NCI-H69 (cell line): ENCODE measurements at regions not wholly inside any gene's neighbourhood (a gene's known extent, or its start where the extent isn't known, plus 50 kb on each side); places are given as distances from the start of the nearest gene placed in this dataset.

Source experiments
- DNase-seq: peaks from one replicate; lab custom pipeline; 2025; lab: John Stamatoyannopoulos, UW

DNA sequence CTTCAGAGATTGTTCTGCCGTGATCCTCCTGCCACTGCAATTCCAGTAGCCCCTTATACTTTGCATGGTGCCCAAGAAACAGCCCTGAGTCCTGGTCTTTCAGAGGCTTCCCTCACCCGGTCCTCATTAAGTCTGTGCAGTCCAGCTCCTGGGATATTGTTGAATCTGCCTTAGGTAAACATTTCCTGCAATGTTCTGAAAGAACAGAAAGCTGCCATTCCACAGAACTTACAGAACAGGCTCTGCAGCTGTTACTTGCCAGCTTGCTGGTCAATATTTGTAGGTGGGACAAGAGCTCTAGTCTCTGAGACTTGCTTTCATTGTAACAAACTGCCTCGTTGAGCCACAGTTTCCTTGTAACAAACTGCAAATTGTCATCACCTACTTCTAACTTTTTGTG is 115.0 kb upstream of the KIF5B start:
- DNase-seq = no peak

DNA sequence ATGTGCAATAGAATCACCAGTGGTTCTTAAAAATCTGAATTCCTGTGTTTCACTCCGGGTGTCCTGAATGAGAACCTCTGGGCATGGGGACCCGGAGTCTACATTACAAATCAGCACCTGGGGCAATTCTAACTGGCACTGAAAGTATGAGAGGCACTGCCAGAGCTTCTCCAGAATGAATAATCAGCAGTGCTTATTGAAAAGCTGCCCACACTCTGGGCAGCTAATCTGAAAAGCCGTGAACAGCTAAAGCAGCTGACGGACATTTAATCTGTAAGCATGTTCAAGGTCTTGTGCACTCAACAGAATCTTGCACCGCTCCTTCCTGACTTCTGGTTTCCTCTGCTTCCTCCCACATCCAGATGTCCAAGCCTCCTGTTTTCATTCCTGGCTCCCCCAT is 113.3 kb upstream of the KIF5B start:
- no peak for DNase-seq

DNA sequence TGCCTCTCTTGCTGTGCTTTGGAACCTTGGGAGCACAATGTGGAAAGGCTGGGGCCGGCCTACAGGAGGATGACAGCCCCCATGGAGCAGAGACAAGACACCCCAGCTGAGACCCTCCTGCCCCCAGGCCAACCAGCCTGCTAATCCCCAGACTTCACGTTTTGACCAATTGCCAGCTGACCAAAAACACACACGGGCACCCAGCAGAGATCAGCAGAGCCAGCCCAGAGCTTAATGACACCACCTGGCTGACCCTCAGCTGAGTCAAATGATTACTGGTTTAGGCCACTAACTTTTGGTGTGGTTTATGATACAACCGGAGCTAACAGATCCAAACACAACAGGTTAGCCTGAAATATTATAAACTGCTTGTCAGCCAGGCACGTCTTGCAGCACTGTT is 111.2 kb upstream of the KIF5B start:
- no peak for DNase-seq

DNA sequence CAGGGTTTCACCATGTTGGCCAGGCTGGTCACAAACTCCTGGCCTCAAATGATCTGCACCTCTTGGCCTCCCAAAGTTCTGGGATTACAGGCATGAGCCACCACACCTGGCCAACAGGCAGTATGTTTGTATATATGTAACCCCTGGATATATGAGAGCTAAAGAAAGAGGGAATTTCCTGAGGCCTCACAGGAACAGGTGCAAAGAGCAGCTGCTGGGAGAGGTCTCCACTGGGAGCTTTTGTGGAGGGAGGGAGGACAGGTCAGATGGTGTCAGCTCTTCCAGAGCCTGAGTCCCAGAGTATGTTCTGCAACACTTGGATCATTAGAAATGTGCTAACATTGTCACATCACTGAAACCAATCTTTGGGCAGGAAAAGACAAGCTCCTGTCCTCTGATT is 110.1 kb upstream of the KIF5B start:
- DNase-seq = no peak

DNA sequence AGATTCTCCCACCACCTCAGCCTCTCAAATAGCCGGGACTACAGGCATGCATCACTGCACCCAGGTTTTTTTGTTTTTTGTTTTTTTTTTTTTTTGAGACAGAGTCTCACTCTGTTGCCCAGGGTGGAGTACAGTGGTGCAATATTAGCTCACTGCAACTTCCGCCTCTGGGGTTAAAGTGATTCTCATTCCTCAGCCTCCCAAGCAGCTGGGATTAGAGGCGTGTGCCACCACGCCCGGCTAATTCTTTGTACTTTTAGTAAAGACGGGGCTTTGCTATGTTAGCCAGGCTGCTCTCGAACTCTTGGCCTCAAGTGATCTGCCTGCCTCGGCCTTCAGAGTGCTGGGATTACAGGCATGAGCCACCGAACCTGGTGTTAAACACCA is 107.5 kb upstream of the KIF5B start:
- no peak for DNase-seq

DNA sequence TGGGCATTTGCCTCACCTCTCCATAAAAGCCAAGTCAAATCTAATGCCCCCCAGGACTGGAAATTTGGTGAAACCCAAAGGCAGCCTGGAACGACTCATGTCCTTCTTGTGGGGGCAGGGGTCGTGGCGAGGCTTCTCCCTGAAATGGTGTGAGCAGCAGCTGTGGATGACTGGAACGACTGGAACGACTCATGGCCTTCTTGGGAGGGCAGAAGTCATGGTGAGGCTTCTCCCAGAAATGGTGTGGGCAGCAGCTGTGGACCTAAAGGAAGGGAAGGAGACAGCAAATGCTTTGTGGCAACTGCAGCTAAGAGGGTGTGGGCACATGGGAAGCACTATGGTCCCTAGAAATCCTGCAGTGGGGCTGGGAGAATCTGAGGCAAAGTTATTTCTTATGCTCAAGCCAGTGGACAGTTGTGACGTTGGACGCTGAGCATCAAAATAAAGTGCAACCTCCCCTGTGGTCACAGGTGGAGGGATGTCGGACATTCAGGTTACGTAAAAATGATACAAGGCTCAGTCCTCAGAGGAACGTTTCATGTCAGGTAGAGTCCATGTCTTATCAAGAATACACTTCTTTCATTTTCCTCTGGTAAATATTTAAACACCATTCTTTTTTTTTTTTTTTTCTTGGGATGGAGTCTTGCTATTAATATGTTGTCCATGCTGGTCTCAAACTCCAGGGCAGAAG is 107.0 kb upstream of the KIF5B start:
- DNase-seq = no peak

DNA sequence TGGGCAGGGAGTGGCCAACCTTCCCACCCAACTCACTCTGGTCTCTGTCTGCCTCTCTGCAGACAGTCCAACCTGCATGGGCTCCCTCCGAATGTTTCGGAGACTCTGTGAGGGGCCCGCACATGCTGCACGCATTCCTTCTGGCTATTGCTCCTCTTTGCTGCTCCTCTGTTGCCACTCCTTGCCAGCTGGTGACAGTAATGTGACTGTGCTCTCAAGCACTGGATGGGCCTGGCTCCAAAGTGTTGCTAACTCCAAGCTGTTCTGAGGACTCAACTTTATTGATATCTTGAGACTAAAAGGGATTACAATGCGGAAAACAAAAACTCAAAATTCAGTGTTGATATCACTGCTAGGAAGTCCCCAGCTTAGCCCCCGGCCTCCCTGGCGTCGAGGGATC is 105.4 kb upstream of the KIF5B start:
- no peak for DNase-seq

DNA sequence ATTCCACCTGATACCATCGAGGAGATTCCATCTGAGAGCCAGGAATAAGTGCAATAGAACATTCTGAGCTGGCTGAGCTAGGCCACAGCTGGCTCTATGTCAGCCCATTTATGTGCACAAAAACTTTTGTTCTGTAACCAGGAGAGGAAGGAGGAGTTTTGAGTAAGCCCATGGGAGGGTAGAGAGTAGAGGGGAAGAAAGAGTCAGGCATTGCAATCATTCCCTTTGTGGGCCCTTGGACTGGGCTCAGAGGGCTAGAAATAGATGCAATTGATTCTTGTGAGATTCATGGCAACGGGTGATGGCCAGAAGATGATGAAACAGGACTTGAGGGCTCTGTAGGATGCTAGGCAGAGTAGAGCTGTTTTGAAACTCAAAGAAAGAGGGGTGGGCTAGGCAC is 104.6 kb upstream of the KIF5B start:
- DNase-seq = no peak

DNA sequence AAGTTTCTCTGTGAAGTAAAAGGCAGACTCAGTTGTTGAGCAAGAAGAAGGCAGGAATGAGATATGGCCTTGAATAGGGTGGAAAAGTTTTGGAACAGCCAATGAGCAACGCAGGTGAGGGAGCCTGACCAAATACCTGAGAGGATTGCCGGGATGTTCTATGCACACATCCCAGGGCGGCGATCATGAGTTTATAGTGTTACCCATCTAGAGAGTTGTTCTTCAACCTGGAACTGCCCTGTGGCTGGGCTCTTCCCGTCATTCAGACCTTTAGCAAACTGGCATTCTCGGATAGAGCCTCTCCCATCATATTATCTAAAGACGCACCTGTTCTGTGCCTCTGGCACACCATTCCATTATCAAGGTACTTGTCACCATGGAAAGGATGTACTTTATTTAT is 103.0 kb upstream of the KIF5B start:
- no peak for DNase-seq

DNA sequence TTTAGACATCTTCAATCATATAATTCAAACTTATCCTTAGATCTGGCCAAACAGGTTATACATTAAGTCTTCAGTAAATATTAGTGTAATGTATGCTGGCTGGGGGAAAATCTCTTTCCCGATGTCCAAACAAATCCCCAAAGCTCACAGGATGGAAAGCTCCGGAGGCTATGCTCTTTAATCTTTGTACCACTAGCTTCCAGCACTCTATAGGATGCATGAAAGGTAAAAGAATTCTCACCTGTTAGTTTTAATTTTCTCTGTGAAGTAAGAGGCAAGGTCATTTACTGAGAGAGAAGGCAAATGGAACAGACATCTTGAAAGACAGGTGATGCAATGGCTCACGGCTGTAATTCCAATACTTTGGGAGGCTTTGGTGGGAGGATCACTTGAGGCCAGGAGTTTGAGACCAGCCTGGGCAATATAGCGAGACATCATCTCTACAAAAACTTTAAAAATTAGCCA is 99.8 kb upstream of the KIF5B start:
- DNase-seq = no peak

DNA sequence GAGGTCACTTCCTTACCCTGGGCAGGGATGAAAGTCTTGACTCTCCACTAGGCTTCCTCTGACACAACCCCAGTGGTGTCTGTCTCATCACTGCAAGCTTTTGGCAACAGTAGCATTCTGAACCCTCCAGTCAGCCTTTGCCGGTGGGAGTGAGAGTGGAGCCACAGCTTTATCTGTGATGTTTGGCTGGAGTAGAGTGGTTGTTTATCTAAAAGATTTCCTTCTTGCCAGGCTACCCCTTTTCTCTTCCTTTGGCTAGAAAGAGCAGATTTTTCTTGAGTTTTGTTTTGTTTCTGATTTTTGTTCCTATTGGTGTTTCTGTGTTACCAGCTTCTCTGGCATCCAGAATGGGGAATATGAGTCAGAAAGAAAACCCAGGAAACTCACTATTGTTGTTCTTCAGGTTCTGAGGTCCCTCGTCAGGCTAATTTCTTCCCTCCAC is 98.9 kb upstream of the KIF5B start:
- no peak for DNase-seq

DNA sequence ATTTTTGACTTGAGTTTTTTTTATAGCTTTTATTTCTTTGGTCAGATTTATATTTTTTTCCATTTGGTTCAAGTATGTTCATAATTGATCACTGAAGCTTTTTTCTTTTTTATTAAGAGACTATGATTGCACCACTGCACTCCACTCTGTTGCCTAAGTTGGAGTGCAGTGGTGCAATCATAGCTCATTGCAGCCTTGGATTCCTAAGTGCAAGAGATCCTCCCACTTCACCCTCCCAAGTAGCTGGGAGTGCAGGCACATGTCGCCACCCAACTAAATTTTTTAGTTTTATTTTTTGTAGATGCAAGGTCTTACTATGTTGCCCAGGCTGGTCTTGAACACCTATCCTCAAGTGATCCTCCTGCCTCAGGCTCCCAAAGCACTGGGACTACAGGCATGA is 97.7 kb upstream of the KIF5B start:
- no peak for DNase-seq

DNA sequence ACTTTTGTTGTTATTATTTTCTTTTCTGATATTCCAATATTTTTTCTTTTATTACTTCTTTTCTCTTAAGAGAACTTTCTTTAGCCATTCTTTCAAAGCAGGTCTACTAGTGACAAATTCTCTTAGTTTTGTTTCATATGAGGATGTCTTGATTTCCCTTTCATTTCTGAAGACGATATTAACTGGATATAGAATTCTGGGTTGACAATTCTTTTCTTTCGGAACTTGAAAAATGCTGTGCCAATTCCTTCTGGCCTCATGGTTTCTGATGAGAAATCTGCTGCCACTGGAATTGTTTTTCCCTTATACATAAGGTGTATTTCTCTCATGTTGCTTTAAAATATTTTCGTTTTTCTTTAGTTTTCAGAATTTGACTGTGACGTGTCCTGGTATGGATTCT is 97.0 kb upstream of the KIF5B start:
- DNase-seq = no peak

DNA sequence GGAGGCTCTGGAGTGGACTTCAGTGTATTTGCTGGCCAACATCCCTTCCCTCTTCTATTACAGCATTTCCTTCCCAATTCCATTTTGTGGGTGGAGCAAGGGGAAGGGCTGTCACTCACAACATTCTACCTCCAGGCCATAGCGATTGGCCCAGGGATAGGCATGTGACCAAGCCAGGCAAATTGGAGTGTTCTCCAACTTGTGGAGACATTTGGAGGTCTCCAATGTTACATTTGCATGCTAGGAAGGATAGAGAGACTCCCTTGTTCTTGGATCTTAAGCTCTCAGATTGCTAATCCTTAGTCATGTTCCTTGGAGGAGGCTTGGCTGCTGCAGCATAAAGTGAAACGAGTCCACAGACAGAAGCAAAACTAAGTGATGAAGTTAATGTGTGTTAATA is 95.6 kb upstream of the KIF5B start:
- DNase-seq = no peak

DNA sequence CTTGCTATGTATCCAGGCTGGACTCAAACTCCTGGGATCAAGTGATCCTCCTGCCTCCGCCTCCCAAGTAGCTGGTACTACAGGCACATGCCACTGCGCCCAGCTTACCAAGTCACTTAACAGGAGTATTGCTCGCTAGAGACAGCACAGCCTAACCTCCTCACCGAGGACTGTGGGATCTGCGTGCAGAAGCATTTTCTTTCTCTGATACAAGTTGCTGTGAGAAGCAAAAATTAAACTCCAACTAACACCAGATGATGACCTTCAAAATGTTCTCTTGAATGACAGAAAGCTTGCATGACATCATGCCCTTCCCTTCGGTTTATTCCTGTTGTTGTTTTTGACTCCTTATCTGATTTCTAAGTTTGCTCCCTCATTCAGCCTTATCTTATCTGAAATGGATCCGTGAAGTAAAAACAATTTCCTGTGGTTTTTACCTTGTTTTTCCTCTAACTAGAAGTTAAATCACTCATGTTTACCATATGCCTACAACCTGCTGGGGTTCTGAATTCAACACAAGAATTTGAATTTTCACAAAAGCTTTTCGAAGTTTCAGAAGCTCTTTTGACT is 94.4 kb upstream of the KIF5B start:
- no peak for DNase-seq

DNA sequence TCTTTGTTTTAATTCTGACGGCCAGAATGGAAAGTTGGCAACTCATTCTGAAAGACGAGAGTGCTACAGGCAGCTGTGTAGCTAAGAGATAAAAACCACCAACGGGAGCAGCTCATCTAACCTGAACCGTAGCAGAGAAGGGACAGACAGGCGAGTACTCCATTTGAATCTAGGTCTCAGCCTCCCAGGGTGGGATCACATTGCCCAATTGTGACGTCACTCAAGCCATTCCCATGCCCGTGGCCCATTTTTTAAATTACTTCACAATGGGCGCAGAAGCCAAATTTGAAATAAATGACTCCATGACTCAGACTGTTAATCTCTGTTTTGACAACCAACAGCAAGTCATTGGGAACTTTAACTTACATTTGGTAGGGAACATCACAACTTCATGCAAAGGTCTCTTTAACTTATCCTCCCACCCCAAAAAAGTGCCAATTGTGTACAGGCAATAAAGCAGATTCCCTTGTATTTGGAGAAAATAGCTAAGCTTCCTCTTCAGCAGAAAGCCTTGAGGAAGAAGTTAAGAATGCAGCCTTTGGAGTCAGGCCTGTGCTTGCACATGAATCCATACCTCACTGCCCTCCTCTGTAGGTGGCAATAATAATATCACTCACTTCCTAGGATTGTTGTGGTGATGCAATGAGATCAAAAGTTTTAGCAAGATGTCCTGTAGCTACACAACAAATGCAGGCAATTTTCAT is 93.2 kb upstream of the KIF5B start:
- DNase-seq = no peak

DNA sequence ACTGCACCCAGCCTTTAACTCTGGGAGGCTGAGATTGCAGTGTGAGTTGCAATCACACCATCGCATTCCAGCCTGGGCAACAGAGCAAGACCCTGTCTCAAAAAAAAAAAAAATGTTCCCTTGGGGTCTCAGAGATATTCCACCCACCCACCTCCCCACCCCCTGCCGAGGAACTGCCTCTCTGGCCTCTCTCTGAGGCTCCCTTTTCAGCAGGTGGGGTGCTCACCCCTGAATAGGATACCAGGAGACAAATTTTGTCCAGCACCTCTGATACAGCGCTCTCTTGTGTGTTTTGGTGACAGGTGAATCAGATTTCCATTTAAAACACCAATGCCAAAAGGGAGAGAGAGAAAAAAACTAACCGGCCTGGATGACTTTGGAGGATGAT is 92.6 kb upstream of the KIF5B start:
- DNase-seq = no peak

DNA sequence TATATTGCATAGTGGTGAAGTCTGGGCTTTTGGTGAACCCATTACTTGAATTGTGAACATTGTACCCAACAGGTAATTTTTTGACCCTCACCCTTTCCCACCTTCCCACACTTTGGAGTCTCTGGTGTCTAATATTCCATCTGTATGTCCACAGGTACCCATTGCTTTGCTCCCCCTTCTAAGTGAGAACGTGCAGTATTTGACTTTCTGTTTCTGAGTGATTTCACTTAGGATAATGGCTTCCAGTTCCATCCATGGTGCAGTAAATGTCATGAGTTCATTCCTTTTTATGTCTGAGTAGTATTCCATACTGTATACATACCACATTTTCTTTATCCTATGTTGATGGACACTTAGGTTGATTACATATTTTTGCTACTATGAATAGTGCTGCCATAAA is 91.5 kb upstream of the KIF5B start:
- no peak for DNase-seq

DNA sequence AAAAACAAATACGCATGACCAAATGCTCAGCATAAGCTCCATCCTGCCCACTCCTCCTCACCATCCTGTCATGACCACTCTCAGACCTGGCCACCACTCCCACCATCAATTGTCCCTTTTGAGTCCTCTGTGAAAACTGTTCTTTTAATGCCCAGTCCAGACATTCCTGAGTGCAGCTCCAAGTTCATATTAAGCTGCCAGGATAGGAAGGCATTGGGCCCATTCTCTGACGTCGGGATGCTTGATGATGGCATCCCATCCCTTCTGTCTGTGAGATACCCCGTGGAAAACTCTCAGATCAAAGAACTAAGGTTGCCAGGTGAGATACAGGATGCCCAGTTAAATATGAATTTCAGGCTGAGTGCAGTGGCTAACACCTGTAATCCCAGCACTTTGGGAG is 89.9 kb upstream of the KIF5B start:
- DNase-seq = no peak

DNA sequence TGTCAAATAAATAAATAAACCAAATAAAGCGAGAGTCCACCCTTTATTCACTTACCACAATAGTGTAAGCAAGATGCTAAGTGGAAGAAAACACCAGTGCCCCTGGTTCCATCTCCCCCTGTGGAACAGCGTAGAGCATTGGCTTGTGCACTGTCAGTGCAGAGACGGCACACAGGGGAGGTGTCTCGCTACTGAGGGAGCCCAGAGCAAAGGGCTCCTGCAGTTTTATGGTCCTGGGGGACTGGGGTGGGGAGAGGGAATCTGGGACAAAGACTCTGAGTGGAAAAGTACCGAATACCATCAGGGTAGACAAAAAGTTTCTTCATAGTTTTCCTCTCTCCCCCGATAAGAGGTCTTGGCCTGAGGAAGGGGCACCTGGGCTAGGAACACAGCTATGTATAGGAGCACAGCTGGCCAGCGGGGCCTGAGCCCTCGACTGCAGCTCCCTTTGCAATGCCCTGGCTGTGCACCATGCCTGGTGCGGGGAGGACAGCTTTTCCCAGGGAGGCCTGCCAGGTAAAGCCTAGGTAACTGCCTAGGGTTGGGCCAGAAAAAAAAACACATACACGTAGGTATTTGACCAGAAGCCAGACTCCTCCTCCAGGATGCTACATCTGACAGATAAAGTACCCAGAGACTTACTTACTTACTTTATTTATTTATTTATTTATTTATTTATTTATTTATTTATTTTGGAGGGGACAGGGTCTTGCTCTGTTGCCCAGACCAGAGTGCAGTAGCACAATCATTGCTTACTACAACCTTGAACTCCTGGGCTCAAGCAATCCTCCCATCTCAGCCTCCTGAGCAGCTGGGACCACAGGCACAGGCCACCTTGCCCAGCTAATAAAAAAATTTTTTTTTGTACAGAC is 88.8 kb upstream of the KIF5B start:
- no peak for DNase-seq

DNA sequence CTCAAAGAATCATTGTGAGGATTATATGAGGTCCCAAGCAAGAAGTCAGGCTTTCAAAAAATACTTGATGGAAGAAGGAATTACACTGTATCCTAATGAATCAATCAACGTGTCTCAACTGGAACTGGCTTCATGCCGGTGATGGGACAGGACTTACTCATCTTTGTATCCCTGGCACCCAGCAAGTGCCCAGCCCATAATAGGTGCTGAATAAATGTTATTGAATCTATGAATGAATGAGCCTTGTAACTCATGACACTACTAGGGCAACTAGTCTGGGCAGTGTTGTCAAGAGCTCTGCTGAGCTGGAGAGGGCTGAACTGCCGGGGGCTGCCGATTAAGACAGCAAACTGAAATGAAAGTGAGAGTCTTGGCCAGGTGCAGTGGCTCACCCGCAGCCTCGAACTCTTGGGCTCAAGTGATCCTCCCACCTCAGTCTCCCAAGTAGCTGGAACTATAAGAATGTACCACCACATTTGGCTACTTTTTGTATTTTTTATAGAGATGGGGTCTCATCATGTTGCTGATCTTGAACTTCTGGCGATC is 87.2 kb upstream of the KIF5B start:
- no peak for DNase-seq

DNA sequence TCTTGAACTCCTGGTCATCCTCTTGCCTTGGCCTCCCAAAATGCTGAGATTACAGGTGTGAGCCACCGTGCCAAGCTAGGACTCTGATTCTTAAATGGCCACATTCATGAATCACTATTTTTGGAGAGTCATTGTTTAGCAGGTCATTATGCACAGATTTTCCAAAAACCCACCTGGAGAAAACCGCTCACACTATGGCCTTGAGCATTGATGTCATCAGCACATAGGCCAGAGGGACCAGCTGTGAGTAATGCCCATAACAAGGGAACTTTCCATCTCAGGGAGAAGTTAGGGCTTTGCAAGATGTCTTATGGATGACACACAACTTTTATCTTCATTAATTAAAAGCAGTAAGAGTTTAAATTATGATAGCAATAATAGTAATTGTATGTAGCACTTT is 86.4 kb upstream of the KIF5B start:
- DNase-seq = no peak
